ENCODE measurements at regions not wholly inside any gene's neighbourhood (a gene's known extent, or its start where the extent isn't known, plus 50 kb on each side); places are given as distances from the start of the nearest gene placed in this dataset.

DNA sequence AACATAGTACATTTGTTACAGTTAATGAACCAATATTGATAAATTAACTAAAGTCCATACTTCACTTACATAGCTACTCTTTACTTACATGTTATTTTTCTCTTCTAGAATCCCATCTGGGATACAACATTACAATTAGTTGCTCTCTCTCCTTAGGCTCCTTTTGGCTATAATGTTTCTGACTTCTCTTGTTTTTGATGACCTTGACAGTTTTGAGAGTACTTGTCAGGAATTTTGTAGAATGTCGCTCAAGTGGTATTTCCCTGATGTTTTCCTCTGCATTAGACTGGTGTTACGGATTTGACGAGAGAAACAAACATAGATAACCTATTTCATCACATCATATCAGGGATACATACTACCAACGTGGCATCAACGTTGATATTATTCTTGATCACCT, 925.4 kb upstream of the TMPRSS15 start:
- TF ChIP-seq, protein P1, sequence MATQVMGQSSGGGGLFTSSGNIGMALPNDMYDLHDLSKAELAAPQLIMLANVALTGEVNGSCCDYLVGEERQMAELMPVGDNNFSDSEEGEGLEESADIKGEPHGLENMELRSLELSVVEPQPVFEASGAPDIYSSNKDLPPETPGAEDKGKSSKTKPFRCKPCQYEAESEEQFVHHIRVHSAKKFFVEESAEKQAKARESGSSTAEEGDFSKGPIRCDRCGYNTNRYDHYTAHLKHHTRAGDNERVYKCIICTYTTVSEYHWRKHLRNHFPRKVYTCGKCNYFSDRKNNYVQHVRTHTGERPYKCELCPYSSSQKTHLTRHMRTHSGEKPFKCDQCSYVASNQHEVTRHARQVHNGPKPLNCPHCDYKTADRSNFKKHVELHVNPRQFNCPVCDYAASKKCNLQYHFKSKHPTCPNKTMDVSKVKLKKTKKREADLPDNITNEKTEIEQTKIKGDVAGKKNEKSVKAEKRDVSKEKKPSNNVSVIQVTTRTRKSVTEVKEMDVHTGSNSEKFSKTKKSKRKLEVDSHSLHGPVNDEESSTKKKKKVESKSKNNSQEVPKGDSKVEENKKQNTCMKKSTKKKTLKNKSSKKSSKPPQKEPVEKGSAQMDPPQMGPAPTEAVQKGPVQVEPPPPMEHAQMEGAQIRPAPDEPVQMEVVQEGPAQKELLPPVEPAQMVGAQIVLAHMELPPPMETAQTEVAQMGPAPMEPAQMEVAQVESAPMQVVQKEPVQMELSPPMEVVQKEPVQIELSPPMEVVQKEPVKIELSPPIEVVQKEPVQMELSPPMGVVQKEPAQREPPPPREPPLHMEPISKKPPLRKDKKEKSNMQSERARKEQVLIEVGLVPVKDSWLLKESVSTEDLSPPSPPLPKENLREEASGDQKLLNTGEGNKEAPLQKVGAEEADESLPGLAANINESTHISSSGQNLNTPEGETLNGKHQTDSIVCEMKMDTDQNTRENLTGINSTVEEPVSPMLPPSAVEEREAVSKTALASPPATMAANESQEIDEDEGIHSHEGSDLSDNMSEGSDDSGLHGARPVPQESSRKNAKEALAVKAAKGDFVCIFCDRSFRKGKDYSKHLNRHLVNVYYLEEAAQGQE (IDR thresholded peaks at IDR 0.05; ENCODE audit: low read depth) = no peak
- TF ChIP-seq ZNF274 (IDR thresholded peaks at IDR 0.05; ENCODE audit: low read depth, low read length) (no peak), EZH2phosphoT487 (IDR thresholded peaks at IDR 0.05; ENCODE audit: borderline replicate concordance) (no peak), CEBPB (IDR thresholded peaks at IDR 0.05; ENCODE audit: low read depth) (no peak), SRF (IDR thresholded peaks at IDR 0.05; ENCODE audit: low read depth) (no peak), SIN3A (IDR thresholded peaks at IDR 0.05; ENCODE audit: low read depth) (no peak), POLR2A (IDR thresholded peaks at IDR 0.05; ENCODE audit: borderline replicate concordance, extremely low read depth, insufficient read depth, insufficient read length) (no peak), YY1 (IDR thresholded peaks at IDR 0.05; ENCODE audit: extremely low read depth, insufficient replicate concordance, low read depth, low read length) (no peak), SP1 (IDR thresholded peaks at IDR 0.05; ENCODE audit: low read depth) (no peak), EZH2 (IDR thresholded peaks at IDR 0.05) (no peak), TCF7L2 (IDR thresholded peaks at IDR 0.05; ENCODE audit: borderline replicate concordance, extremely low read depth, insufficient read depth, insufficient read length) (no peak), ELF1 (IDR thresholded peaks at IDR 0.05; ENCODE audit: borderline replicate concordance, low read depth) (no peak), POLR2AphosphoS5 (IDR thresholded peaks at IDR 0.05; ENCODE audit: low read depth, low read length) (no peak), JUND (IDR thresholded peaks at IDR 0.05) (no peak), CBX3 (IDR thresholded peaks at IDR 0.05; ENCODE audit: low read depth) (no peak), RAD21 (IDR thresholded peaks at IDR 0.05; ENCODE audit: low read depth) (no peak)
- TF ChIP-seq, protein P2, sequence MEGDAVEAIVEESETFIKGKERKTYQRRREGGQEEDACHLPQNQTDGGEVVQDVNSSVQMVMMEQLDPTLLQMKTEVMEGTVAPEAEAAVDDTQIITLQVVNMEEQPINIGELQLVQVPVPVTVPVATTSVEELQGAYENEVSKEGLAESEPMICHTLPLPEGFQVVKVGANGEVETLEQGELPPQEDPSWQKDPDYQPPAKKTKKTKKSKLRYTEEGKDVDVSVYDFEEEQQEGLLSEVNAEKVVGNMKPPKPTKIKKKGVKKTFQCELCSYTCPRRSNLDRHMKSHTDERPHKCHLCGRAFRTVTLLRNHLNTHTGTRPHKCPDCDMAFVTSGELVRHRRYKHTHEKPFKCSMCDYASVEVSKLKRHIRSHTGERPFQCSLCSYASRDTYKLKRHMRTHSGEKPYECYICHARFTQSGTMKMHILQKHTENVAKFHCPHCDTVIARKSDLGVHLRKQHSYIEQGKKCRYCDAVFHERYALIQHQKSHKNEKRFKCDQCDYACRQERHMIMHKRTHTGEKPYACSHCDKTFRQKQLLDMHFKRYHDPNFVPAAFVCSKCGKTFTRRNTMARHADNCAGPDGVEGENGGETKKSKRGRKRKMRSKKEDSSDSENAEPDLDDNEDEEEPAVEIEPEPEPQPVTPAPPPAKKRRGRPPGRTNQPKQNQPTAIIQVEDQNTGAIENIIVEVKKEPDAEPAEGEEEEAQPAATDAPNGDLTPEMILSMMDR (IDR thresholded peaks at IDR 0.05 in 2 of 3, conservative IDR thresholded peaks at IDR 0.05 in 1 of 3; ENCODE audit: borderline replicate concordance in 1 of 3, insufficient read depth in 1 of 3, low read depth in 2 of 3, low read length in 2 of 3) = no peak
- TF ChIP-seq, protein P3, sequence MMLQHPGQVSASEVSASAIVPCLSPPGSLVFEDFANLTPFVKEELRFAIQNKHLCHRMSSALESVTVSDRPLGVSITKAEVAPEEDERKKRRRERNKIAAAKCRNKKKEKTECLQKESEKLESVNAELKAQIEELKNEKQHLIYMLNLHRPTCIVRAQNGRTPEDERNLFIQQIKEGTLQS (IDR thresholded peaks at IDR 0.05) = no peak
- TF ChIP-seq, protein P4, sequence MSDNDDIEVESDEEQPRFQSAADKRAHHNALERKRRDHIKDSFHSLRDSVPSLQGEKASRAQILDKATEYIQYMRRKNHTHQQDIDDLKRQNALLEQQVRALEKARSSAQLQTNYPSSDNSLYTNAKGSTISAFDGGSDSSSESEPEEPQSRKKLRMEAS (IDR thresholded peaks at IDR 0.05) = no peak
- Histone ChIP-seq H4K20me1 (ENCODE audit: insufficient read depth) (no peaks in the 10 kb centered on the region), H2AFZ (ENCODE audit: low read depth, low read length, poor library complexity, severe bottlenecking) (no peak overlapping the region), H3K9me2 (ENCODE audit: insufficient read depth) (no peaks in the 10 kb centered on the region), H3K27me3 (ENCODE audit: insufficient read depth, low read length) (no peaks in the 10 kb centered on the region), H3K9me3 (ENCODE audit: control insufficient read depth in 1 of 2, insufficient read depth in 1 of 2, low read depth in 1 of 2, low read length in 2 of 2) (peaks cover 21 to 31% of the 10 kb centered on the region in 2 experiments; a peak in 2 of 4 replicates), H3K27ac (ENCODE audit: low read depth, low read length) (no peak overlapping the region), H3K9ac (ENCODE audit: low read length) (no peak overlapping the region), H3K4me1 (ENCODE audit: control insufficient read depth in 1 of 2, insufficient read depth in 2 of 2, low read length in 2 of 2) (no peaks in the 10 kb centered on the region), H3K4me3 (replicated peaks in 1 of 2; ENCODE audit: low read depth in 1 of 2, low read length in 2 of 2) (no peak overlapping the region), H3K79me2 (ENCODE audit: insufficient read depth, low read length) (no peaks in the 10 kb centered on the region), H3K4me2 (ENCODE audit: low read length) (no peak overlapping the region), H3K36me3 (ENCODE audit: control insufficient read depth in 1 of 2, insufficient read depth in 2 of 2, low read length in 2 of 2) (no peaks in the 10 kb centered on the region)
- no peak for ATAC-seq
- BruUV-seq (replicated peaks) = no TSS peak
- ChIA-PET POLR2A (no interaction called here), CTCF (no interaction called here), RAD21 (ENCODE audit: low non-redundant PET in 1 of 2, low total read pairs in 2 of 2, uncharacterized antibody in 2 of 2, unreplicated experiment in 2 of 2) (no interaction called here)
- DNase-seq (ENCODE audit: low read depth, low spot score) = no peak
- intact Hi-C loops (cut with micrococcal nuclease) = no loop called here

Measured in HCT116 (cell line).